GM23248 (cell line): ENCODE measurements at regions not wholly inside any gene's neighbourhood (a gene's known extent, or its start where the extent isn't known, plus 50 kb on each side); places are given as distances from the start of the nearest gene placed in this dataset.

Source experiments
- EZH2 ChIP-seq: fragments of 200-600 bp; sonication (generic); IDR thresholded peaks from 2 replicates; pipeline ENCODE4 v1.6.1; 2018; ENCODE audit warnings: antibody characterized with exemption, mild to moderate bottlenecking; ENCODE audit not compliant: insufficient read depth, poor library complexity, severe bottlenecking
- EZH2phosphoT487 ChIP-seq: fragments of 200-600 bp; sonication (generic); IDR thresholded peaks from 2 replicates; pipeline ENCODE4 v1.6.1; 2018; ENCODE audit warnings: antibody characterized with exemption, moderate library complexity, mild to moderate bottlenecking, low read depth; ENCODE audit not compliant: insufficient read depth

- TF ChIP-seq EZH2 (no peak), EZH2phosphoT487 (no peak)
Measured at GRCh38 chr14:29311983-29312382, 545.4 kb downstream of the FOXG1 start.
